ENCODE measurements at regions not wholly inside any gene's neighbourhood (a gene's known extent, or its start where the extent isn't known, plus 50 kb on each side); places are given as distances from the start of the nearest gene placed in this dataset.

DNA sequence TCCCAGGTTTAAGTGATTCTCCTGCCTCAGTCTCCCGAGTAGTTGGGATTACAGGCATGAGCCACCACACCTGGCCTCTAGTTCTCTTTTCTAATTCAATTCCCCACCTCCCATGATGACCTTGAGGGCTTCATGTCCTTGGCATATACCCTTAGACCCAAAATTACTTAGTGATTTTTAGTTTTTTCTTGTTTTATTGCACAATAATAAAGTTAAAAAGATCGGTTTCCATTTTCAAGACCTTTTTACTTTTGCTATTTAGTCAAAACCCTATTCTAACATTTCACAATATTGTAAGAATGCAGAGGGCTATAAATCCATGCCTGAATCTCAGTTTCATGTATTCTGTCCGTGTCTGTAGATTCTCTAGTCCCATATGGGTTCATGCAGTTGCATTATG is 354.6 kb upstream of the FANCL start:
- no peaks in the 10 kb centered on the region for H4K20me1 ChIP-seq (ENCODE audit: control insufficient read depth, insufficient read depth)
- FAIRE-seq (no peak), ATAC-seq (no peak), DNase-seq (ENCODE audit: low read depth, low spot score) (no peak)
- in situ Hi-C loops (cut with MboI) (no loop called here), intact Hi-C loops (cut with micrococcal nuclease; ENCODE audit: unreplicated experiment) (no loop called here)
- ChIA-PET POLR2A (no interaction called here), CTCF (no interaction called here), SMC1A (ENCODE audit: uncharacterized antibody, unreplicated experiment) (interaction anchor here (0.8 kb wide), 1 partner anchor 773 kb away, joined by 3 read pairs; no protein-coding TSS in a partner anchor), RAD21 (ENCODE audit: unreplicated experiment) (no interaction called here)
- no peaks in the 10 kb centered on the region for H3K4me1 ChIP-seq (ENCODE audit: control insufficient read depth, insufficient read depth, low read length)
- no peaks in the 10 kb centered on the region for H3K36me3 ChIP-seq (ENCODE audit: control insufficient read depth in 2 of 2, insufficient read depth in 2 of 2, low read length in 1 of 2)
- no peaks in the 10 kb centered on the region for H3K27me3 ChIP-seq (replicated peaks in 1 of 2; ENCODE audit: control insufficient read depth in 2 of 2, insufficient read depth in 2 of 2, low read length in 1 of 2)
- H3K4me2 ChIP-seq (ENCODE audit: control insufficient read depth, insufficient read depth) = no peak overlapping the region
- 17% methylated on average over 3 of the region's 3 CpGs for WGBS (ENCODE audit: insufficient coverage, insufficient replicate concordance, low lambda C conversion rate, missing lambda C conversion rate)
- H3K9me3 ChIP-seq (replicated peaks; ENCODE audit: control insufficient read depth, insufficient read depth, low read length) = no peaks in the 10 kb centered on the region
- H3K27ac ChIP-seq (ENCODE audit: control insufficient read depth, insufficient read depth) = no peak overlapping the region
- no peak for TF ChIP-seq ZNF24 (IDR thresholded peaks at IDR 0.05)
- no peak for TF ChIP-seq NRF1 (conservative IDR thresholded peaks at IDR 0.05; ENCODE audit: low read depth, low read length)
- TF ChIP-seq POLR2AphosphoS2 (IDR thresholded peaks at IDR 0.05; ENCODE audit: low read depth, low read length) = no peak
- TF ChIP-seq, protein P1, sequence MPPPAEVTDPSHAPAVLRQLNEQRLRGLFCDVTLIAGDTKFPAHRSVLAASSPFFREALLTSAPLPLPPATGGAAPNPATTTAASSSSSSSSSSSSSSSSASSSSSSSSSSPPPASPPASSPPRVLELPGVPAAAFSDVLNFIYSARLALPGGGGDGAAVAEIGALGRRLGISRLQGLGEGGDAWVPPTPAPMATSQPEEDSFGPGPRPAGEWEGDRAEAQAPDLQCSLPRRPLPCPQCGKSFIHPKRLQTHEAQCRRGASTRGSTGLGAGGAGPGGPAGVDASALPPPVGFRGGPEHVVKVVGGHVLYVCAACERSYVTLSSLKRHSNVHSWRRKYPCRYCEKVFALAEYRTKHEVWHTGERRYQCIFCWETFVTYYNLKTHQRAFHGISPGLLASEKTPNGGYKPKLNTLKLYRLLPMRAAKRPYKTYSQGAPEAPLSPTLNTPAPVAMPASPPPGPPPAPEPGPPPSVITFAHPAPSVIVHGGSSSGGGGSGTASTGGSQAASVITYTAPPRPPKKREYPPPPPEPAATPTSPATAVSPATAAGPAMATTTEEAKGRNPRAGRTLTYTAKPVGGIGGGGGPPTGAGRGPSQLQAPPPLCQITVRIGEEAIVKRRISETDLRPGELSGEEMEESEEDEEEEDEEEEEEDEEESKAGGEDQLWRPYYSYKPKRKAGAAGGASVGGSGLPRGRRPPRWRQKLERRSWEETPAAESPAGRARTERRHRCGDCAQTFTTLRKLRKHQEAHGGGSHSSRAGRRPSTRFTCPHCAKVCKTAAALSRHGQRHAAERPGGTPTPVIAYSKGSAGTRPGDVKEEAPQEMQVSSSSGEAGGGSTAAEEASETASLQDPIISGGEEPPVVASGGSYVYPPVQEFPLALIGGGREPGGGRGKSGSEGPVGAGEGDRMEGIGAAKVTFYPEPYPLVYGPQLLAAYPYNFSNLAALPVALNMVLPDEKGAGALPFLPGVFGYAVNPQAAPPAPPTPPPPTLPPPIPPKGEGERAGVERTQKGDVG (CRISPR knock-in tag; IDR thresholded peaks at IDR 0.05) = no peak
- TF ChIP-seq MEF2B (IDR thresholded peaks at IDR 0.05; ENCODE audit: partially characterized antibody, poor library complexity, severe bottlenecking) = no peak
- TF ChIP-seq CREB1 (IDR thresholded peaks at IDR 0.05; ENCODE audit: low read depth) = no peak
- TF ChIP-seq JUND (IDR thresholded peaks at IDR 0.05; ENCODE audit: low read depth, low read length) = no peak
- TF ChIP-seq, protein P2, sequence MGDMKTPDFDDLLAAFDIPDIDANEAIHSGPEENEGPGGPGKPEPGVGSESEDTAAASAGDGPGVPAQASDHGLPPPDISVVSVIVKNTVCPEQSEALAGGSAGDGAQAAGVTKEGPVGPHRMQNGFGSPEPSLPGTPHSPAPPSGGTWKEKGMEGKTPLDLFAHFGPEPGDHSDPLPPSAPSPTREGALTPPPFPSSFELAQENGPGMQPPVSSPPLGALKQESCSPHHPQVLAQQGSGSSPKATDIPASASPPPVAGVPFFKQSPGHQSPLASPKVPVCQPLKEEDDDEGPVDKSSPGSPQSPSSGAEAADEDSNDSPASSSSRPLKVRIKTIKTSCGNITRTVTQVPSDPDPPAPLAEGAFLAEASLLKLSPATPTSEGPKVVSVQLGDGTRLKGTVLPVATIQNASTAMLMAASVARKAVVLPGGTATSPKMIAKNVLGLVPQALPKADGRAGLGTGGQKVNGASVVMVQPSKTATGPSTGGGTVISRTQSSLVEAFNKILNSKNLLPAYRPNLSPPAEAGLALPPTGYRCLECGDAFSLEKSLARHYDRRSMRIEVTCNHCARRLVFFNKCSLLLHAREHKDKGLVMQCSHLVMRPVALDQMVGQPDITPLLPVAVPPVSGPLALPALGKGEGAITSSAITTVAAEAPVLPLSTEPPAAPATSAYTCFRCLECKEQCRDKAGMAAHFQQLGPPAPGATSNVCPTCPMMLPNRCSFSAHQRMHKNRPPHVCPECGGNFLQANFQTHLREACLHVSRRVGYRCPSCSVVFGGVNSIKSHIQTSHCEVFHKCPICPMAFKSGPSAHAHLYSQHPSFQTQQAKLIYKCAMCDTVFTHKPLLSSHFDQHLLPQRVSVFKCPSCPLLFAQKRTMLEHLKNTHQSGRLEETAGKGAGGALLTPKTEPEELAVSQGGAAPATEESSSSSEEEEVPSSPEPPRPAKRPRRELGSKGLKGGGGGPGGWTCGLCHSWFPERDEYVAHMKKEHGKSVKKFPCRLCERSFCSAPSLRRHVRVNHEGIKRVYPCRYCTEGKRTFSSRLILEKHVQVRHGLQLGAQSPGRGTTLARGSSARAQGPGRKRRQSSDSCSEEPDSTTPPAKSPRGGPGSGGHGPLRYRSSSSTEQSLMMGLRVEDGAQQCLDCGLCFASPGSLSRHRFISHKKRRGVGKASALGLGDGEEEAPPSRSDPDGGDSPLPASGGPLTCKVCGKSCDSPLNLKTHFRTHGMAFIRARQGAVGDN (IDR thresholded peaks at IDR 0.05) = no peak
- TF ChIP-seq, protein P3, sequence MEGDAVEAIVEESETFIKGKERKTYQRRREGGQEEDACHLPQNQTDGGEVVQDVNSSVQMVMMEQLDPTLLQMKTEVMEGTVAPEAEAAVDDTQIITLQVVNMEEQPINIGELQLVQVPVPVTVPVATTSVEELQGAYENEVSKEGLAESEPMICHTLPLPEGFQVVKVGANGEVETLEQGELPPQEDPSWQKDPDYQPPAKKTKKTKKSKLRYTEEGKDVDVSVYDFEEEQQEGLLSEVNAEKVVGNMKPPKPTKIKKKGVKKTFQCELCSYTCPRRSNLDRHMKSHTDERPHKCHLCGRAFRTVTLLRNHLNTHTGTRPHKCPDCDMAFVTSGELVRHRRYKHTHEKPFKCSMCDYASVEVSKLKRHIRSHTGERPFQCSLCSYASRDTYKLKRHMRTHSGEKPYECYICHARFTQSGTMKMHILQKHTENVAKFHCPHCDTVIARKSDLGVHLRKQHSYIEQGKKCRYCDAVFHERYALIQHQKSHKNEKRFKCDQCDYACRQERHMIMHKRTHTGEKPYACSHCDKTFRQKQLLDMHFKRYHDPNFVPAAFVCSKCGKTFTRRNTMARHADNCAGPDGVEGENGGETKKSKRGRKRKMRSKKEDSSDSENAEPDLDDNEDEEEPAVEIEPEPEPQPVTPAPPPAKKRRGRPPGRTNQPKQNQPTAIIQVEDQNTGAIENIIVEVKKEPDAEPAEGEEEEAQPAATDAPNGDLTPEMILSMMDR (IDR thresholded peaks at IDR 0.05 in 2 of 3, conservative IDR thresholded peaks at IDR 0.05 in 1 of 3; ENCODE audit: control insufficient read depth in 2 of 3, extremely low read depth in 1 of 3, insufficient read depth in 1 of 3, low read depth in 3 of 3, low read length in 3 of 3) = no peak
- TF ChIP-seq TARDBP (IDR thresholded peaks at IDR 0.05; ENCODE audit: borderline replicate concordance) = no peak
- TF ChIP-seq, protein P4, sequence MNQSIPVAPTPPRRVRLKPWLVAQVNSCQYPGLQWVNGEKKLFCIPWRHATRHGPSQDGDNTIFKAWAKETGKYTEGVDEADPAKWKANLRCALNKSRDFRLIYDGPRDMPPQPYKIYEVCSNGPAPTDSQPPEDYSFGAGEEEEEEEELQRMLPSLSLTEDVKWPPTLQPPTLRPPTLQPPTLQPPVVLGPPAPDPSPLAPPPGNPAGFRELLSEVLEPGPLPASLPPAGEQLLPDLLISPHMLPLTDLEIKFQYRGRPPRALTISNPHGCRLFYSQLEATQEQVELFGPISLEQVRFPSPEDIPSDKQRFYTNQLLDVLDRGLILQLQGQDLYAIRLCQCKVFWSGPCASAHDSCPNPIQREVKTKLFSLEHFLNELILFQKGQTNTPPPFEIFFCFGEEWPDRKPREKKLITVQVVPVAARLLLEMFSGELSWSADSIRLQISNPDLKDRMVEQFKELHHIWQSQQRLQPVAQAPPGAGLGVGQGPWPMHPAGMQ (IDR thresholded peaks at IDR 0.05; ENCODE audit: borderline replicate concordance) = no peak
- H3K4me3 ChIP-seq = no peak overlapping the region
- no peak overlapping the region for H3K9ac ChIP-seq (ENCODE audit: control insufficient read depth, insufficient read depth, low read length)
- no peak overlapping the region for H2AFZ ChIP-seq (ENCODE audit: control insufficient read depth, low read depth, low read length)
- H3K79me2 ChIP-seq (ENCODE audit: control insufficient read depth, insufficient read depth, low read length) = no peaks in the 10 kb centered on the region
- no TSS peak for BruUV-seq (replicated peaks)

All from GM12878 (cell line).